ENCODE measurements at regions not wholly inside any gene's neighbourhood (a gene's known extent, or its start where the extent isn't known, plus 50 kb on each side); places are given as distances from the start of the nearest gene placed in this dataset.

- TF ChIP-seq CTCF (IDR thresholded peaks at IDR 0.05): no peak
- no peak for TF ChIP-seq POLR2A (IDR thresholded peaks at IDR 0.05)
- TF ChIP-seq EP300 (IDR thresholded peaks at IDR 0.05): no peak
Measured at GRCh38 chr5:126681970-126682369, 81.2 kb downstream of the PHAX start.

Measured in ovary (tissue), 3 donors.